LNCaP clone FGC (cell line): ENCODE measurements at regions not wholly inside any gene's neighbourhood (a gene's known extent, or its start where the extent isn't known, plus 50 kb on each side); places are given as distances from the start of the nearest gene placed in this dataset.

ENCODE experiments used
- DNase-seq: peaks from one replicate; pipeline ENCODE4 v3.0.0-alpha.2; 2011; ENCODE audit warnings: low read depth
- H3K4me3 ChIP-seq: 2 replicates; pipeline ENCODE4 v1.5.1; 2011; ENCODE audit warnings: mild to moderate bottlenecking, low read depth, low read length, control low read depth
- CTCF ChIP-seq: IDR thresholded peaks from 2 replicates; pipeline ENCODE4 v1.5.1; 2012; ENCODE audit warnings: mild to moderate bottlenecking; ENCODE audit not compliant: control insufficient read depth, insufficient read depth; ENCODE audit errors: extremely low read depth

DNA sequence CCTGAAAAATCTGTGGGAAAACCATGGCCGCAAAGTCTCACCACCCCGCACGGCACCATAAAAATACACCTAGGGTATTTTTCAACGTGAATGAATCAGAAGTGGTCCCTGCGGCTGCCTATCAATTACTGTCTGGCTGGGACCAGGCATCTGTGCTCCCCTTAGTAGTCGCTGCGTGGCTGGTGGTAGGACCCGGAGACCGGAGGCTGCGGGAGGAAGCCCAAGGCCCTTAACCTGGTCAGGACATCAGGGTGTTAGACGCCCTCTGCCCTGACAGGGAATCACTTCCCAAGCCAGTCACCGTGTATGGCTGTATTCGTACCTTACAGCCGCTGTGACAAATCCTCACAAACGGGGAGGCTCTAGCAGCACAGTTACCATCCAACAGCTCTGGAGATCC is 141.5 kb upstream of the PPP2R2D start:
- TF ChIP-seq CTCF, result no peak
- no peak overlapping the region for H3K4me3 ChIP-seq
- DNase-seq, result no peak

GRCh38 chr10:131760416-131761166 is 140.2 kb upstream of the PPP2R2D start:
- DNase-seq, result no peak
- no peak overlapping the region for H3K4me3 ChIP-seq
- TF ChIP-seq CTCF, result no peak

- no peak for DNase-seq
- H3K4me3 ChIP-seq, result no peak overlapping the region
- no peak for TF ChIP-seq CTCF
These were observed 137.8 kb upstream of the PPP2R2D start for GRCh38 chr10:131762789-131763696.

GRCh38 chr10:131764929-131765328 is 135.9 kb upstream of the PPP2R2D start:
- no peak for TF ChIP-seq CTCF

DNA sequence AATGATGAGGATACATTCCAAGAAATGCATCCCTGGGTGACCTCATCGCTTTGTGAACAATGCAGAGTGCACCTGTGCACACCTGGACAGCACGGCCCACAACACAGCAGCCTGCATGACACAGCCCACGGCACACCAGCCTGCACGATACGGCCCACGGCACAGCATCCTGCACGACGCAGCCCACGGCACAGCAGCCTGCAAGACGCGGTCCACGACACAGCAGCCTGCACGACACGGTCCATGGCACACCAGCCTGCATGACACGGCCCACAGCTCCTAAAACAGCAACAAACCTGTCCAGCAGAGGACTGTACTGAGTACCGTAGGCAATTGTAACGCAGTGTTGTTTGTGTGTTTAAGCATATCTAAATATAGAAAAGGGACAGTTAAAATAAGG is 134.7 kb upstream of the PPP2R2D start:
- no peak overlapping the region for H3K4me3 ChIP-seq
- TF ChIP-seq CTCF, result no peak
- no peak for DNase-seq

More at GRCh38 chr10:131764929-131765328, 135.9 kb upstream of the PPP2R2D start:
- no peak overlapping the region for H3K4me3 ChIP-seq
- no peak for DNase-seq

- no peak for TF ChIP-seq CTCF
- DNase-seq, result no peak
- no peak overlapping the region for H3K4me3 ChIP-seq
These were observed 133.1 kb upstream of the PPP2R2D start for GRCh38 chr10:131767716-131768115.
